Adrenal gland (tissue), 5 donors: ENCODE measurements at regions not wholly inside any gene's neighbourhood (a gene's known extent, or its start where the extent isn't known, plus 50 kb on each side); places are given as distances from the start of the nearest gene placed in this dataset.

Experiments
- POLR2A ChIP-seq, 2 donors: fragments of 450-650 bp; IDR thresholded peaks; one replicate each; pipeline ENCODE4 v1.6.1; 2017; ENCODE audit warnings: antibody characterized with exemption in 2 of 2, mild to moderate bottlenecking in 2 of 2, moderate library complexity in 1 of 2
- TF ChIP-seq, protein P1 (sequence below), 6 experiments: fragments of 450-650 bp in 4 of 6; fragments of 200-600 bp in 2 of 6; sonication (generic) in 1 of 6; IDR thresholded peaks; 1 replicate in 5 of 6; 2 replicates in 1 of 6; pipeline versions ENCODE4 v1.5.1 to v1.8.0; 2016 to 2021; ENCODE audit warnings: antibody characterized with exemption in 6 of 6, mild to moderate bottlenecking in 2 of 6, moderate library complexity in 1 of 6
- donor health status: DM: no; HTN: no; CAD: no.

DNA sequence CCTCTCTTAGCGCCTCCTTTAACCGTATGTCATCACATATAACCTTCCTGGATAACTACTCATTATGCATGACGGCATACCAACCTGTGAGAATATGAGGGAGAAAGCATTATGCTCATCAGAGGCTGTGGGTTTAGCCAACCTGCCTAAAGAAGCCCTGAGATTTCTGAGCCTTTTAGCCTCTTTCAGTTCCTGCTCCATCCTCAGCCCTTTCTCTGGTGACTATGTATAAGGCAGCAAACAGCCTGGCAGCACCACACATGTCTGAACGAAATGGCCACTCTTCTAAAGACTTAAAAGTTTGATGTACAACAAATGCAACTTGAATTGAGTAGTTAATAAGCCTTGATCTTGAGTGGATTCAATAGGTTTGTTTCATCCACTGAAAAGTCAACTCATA lies 64.8 kb upstream of the SOX5 start:
- TF ChIP-seq, protein P1, sequence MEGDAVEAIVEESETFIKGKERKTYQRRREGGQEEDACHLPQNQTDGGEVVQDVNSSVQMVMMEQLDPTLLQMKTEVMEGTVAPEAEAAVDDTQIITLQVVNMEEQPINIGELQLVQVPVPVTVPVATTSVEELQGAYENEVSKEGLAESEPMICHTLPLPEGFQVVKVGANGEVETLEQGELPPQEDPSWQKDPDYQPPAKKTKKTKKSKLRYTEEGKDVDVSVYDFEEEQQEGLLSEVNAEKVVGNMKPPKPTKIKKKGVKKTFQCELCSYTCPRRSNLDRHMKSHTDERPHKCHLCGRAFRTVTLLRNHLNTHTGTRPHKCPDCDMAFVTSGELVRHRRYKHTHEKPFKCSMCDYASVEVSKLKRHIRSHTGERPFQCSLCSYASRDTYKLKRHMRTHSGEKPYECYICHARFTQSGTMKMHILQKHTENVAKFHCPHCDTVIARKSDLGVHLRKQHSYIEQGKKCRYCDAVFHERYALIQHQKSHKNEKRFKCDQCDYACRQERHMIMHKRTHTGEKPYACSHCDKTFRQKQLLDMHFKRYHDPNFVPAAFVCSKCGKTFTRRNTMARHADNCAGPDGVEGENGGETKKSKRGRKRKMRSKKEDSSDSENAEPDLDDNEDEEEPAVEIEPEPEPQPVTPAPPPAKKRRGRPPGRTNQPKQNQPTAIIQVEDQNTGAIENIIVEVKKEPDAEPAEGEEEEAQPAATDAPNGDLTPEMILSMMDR (IDR thresholded peaks at IDR 0.05), result no peak
- TF ChIP-seq POLR2A (IDR thresholded peaks at IDR 0.05), result no peak
